SJSA1 (cell line): ENCODE measurements at regions not wholly inside any gene's neighbourhood (a gene's known extent, or its start where the extent isn't known, plus 50 kb on each side); places are given as distances from the start of the nearest gene placed in this dataset.

Source experiments
- DNase-seq, 2 experiments: peaks; one replicate each; pipeline ENCODE4 v3.0.0-alpha.2; 2015 to 2020; ENCODE audit warnings: low spot score in 2 of 2, low read depth in 1 of 2
- H3K27ac ChIP-seq: fragments of 250-450 bp; sonication (Bioruptor Pico); 2 replicates; pipeline ENCODE4 v1.5.1; 2020; ENCODE audit warnings: mild to moderate bottlenecking, moderate library complexity
- H3K27me3 ChIP-seq: fragments of 250-450 bp; sonication (Bioruptor Pico); replicated peaks from 2 replicates; pipeline ENCODE4 v1.5.1; 2020; ENCODE audit warnings: mild to moderate bottlenecking, moderate library complexity
- H3K36me3 ChIP-seq: fragments of 250-450 bp; sonication (Bioruptor Pico); 2 replicates; pipeline ENCODE4 v1.5.1; 2020; ENCODE audit warnings: mild to moderate bottlenecking
- H3K4me1 ChIP-seq: fragments of 250-450 bp; sonication (Bioruptor Pico); replicated peaks from 2 replicates; pipeline ENCODE4 v1.6.1; 2021; ENCODE audit warnings: mild to moderate bottlenecking
- H3K4me3 ChIP-seq: fragments of 250-450 bp; sonication (Bioruptor Pico); 2 replicates; pipeline ENCODE4 v1.5.1; 2020; ENCODE audit warnings: mild to moderate bottlenecking
- H3K9me3 ChIP-seq: fragments of 250-450 bp; sonication (Bioruptor Pico); replicated peaks from 2 replicates; pipeline ENCODE4 v1.5.1; 2020; ENCODE audit warnings: mild to moderate bottlenecking

- H3K27ac ChIP-seq: no peak overlapping the region
- no peaks in the 10 kb centered on the region for H3K9me3 ChIP-seq
- no peaks in the 10 kb centered on the region for H3K36me3 ChIP-seq
- H3K4me3 ChIP-seq: no peak overlapping the region
- no peaks in the 10 kb centered on the region for H3K27me3 ChIP-seq
- DNase-seq: no peak
- H3K4me1 ChIP-seq: no peaks in the 10 kb centered on the region
These were observed 770.3 kb downstream of the KCTD16 start for GRCh38 chr5:144941004-144941403.

DNA sequence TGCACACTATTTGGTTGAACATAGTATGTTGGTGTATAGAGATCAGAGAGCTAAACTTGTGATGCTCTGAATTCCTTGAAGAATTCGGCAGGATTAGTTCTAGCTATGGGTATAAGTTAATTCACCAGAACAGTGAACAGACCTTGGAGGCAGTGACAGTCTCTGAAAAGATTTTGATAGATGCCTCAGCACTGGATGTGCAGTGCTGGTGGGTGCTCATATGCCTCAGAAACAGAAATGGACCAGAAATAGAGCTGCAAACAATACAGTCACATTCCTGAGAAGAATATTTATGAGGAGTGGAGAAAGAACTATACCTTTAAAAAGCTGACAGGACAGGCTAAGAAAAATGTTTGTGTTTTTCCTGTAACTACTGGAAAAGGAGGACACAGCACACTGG is 747.7 kb downstream of the KCTD16 start:
- H3K4me3 ChIP-seq: no peak overlapping the region
- H3K36me3 ChIP-seq: no peaks in the 10 kb centered on the region
- H3K9me3 ChIP-seq: no peaks in the 10 kb centered on the region
- DNase-seq: no peak
- H3K27me3 ChIP-seq: no peaks in the 10 kb centered on the region
- H3K27ac ChIP-seq: no peak overlapping the region
- H3K4me1 ChIP-seq: no peaks in the 10 kb centered on the region

GRCh38 chr5:144915452-144915851 is 744.8 kb downstream of the KCTD16 start:
- no peak for DNase-seq
- H3K36me3 ChIP-seq: no peaks in the 10 kb centered on the region
- no peak overlapping the region for H3K4me3 ChIP-seq
- no peak overlapping the region for H3K27ac ChIP-seq
- H3K9me3 ChIP-seq: no peaks in the 10 kb centered on the region
- H3K27me3 ChIP-seq: no peaks in the 10 kb centered on the region
- H3K4me1 ChIP-seq: no peaks in the 10 kb centered on the region

DNA sequence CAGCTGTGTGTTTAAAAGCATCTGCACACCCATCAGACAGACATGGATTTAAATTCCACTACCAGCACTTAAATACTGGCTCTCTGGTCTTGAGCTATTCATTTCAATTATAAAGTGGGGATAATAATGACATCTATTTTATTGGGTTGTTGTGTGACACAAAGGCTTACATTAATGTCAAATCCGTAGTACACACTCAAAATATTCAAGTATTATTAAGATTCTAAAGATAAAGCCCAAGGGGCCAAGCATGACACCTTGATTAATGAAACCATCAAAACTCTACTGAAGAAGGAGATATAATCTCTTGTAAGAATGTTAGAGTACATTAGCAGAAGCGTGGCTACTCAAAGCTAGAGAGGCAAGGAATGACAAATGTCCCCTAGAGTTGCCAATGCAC is 743.0 kb downstream of the KCTD16 start:
- Histone ChIP-seq H3K9me3 (no peaks in the 10 kb centered on the region), H3K4me1 (no peaks in the 10 kb centered on the region), H3K27ac (no peak overlapping the region), H3K27me3 (no peaks in the 10 kb centered on the region), H3K4me3 (no peak overlapping the region), H3K36me3 (no peaks in the 10 kb centered on the region)
- no peak for DNase-seq

DNA sequence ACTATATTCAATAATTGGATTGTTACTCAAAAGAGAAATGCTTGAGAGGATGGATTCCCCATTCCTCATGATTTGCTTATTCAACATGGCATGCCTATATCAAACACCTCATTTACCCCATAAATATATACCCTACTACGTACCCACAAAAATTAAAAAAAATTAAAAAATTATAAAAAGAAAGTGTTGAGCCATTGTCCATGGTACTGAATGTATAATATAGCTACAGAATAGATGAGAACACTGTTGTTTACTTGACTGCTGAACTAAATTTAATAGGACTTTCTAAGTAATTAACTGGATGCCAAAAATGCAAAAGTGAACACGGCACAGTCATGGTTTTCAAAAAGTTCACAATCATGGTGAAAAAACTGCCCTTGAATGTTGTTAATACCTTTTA is 725.8 kb downstream of the KCTD16 start:
- Histone ChIP-seq H3K27ac (no peak overlapping the region), H3K9me3 (no peaks in the 10 kb centered on the region), H3K4me1 (no peaks in the 10 kb centered on the region), H3K27me3 (no peaks in the 10 kb centered on the region), H3K36me3 (no peaks in the 10 kb centered on the region), H3K4me3 (no peak overlapping the region)
- no peak for DNase-seq

DNA sequence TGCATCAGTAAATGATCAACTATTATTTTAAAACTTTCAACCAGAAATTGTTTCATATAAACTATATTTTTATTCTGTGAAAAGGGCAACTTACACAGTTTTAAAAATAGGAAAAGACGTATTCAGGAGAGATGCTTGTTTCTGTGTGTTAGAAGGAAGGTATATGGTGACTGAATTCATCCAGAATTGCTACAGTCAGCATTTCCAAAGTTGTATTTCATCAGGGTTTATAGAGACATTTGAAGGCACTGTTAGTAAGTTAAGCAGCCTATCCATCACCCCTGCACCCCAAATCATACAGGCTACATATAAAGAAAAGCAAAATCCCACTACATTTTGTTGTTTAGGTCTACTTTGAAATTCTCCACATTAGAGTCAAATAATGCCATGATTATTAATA is 716.0 kb downstream of the KCTD16 start:
- no peak overlapping the region for H3K27ac ChIP-seq
- no peak for DNase-seq
- no peak overlapping the region for H3K4me3 ChIP-seq
- H3K36me3 ChIP-seq: no peaks in the 10 kb centered on the region
- H3K4me1 ChIP-seq: no peaks in the 10 kb centered on the region
- no peaks in the 10 kb centered on the region for H3K27me3 ChIP-seq
- peaks cover 22% of the 10 kb centered on the region; the same call in 1 of the 2 replicates for H3K9me3 ChIP-seq

- no peaks in the 10 kb centered on the region for H3K4me1 ChIP-seq
- DNase-seq: no peak
- H3K9me3 ChIP-seq: 0 out of 2 replicates have a peak, but pooled peaks cover 2% of the 10 kb centered on the region
- H3K4me3 ChIP-seq: no peak overlapping the region
- no peak overlapping the region for H3K27ac ChIP-seq
- no peaks in the 10 kb centered on the region for H3K36me3 ChIP-seq
- no peaks in the 10 kb centered on the region for H3K27me3 ChIP-seq
These were observed 712.1 kb downstream of the KCTD16 start for GRCh38 chr5:144882739-144883283.

DNA sequence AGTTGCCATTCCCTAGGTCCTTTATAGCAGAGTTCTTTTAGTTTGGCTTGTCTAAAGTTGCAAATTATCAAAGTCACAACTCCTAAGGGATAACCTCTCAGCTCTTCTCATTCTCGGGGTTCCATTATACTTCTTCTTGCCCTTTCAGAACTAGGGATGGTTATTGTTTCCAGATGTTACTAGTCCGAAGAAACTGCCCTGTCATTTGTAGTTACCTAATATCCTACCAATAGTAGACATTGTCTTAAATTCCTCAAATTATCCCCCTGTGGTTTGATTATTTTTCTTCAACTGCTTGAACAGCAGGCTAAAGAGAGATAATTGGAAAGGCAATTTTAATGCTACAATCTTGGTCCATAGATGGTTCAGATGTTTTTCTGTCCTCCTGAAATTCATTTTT is 709.8 kb downstream of the KCTD16 start:
- Histone ChIP-seq H3K4me3 (no peak overlapping the region), H3K36me3 (no peaks in the 10 kb centered on the region), H3K27ac (no peak overlapping the region), H3K27me3 (no peaks in the 10 kb centered on the region), H3K9me3 (0 out of 2 replicates have a peak, but pooled peaks cover 3% of the 10 kb centered on the region), H3K4me1 (no peaks in the 10 kb centered on the region)
- no peak for DNase-seq

GRCh38 chr5:144876990-144877389 is 706.3 kb downstream of the KCTD16 start:
- H3K36me3 ChIP-seq: no peaks in the 10 kb centered on the region
- no peak overlapping the region for H3K4me3 ChIP-seq
- DNase-seq: no peak
- H3K4me1 ChIP-seq: no peaks in the 10 kb centered on the region
- H3K27me3 ChIP-seq: no peaks in the 10 kb centered on the region
- H3K9me3 ChIP-seq: 0 out of 2 replicates have a peak, but pooled peaks cover 3% of the 10 kb centered on the region
- H3K27ac ChIP-seq: no peak overlapping the region

DNA sequence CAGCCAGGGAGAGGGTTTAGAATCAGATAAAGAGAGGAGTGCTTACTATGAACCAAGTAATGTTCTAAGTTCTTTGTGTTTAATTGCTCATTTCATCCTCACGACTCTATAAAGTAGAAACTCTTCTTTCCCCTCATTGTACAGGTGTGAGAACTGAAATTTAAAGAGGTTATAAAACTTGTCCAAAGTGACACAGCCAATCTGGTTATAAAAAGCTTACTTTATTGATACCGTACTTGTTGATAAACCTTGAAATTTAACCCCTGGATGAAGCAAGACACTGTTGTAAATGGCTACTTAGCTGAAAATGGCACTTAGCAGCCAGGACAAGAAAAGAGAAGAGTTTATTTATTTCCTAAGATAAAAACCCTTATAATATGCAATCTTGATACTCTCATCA is 702.4 kb downstream of the KCTD16 start:
- Histone ChIP-seq H3K27ac (no peak overlapping the region), H3K36me3 (no peaks in the 10 kb centered on the region), H3K27me3 (no peaks in the 10 kb centered on the region), H3K4me3 (no peak overlapping the region), H3K4me1 (no peaks in the 10 kb centered on the region), H3K9me3 (0 out of 2 replicates have a peak, but pooled peaks cover 3% of the 10 kb centered on the region)
- DNase-seq: no peak

- H3K4me3 ChIP-seq: no peak overlapping the region
- H3K36me3 ChIP-seq: no peaks in the 10 kb centered on the region
- H3K4me1 ChIP-seq: no peaks in the 10 kb centered on the region
- no peak overlapping the region for H3K27ac ChIP-seq
- no peaks in the 10 kb centered on the region for H3K27me3 ChIP-seq
- no peaks in the 10 kb centered on the region for H3K9me3 ChIP-seq
- DNase-seq: no peak
These were observed 693.4 kb downstream of the KCTD16 start for GRCh38 chr5:144864118-144864517.

DNA sequence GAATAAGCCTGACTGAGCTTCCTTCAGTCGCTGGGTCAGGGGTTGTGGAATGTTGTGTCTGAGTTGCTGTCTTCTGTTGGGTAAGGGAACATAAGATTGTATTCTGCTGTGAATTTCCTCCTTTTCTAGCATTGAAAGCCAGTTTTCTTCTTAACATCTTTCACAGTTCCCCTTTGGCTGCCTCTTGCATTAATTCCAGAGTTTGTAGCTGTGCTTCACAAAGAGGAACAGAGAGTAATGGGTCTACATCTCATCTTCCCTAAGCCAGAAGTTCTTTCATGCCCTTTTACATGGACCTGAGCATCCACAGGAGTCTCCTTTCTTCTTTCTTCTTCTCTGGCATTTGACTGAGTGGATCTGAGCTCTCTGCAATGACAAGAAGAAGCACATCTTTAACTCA is 686.8 kb downstream of the KCTD16 start:
- Histone ChIP-seq H3K4me3 (no peak overlapping the region), H3K4me1 (no peaks in the 10 kb centered on the region)
- no peak for DNase-seq

DNA sequence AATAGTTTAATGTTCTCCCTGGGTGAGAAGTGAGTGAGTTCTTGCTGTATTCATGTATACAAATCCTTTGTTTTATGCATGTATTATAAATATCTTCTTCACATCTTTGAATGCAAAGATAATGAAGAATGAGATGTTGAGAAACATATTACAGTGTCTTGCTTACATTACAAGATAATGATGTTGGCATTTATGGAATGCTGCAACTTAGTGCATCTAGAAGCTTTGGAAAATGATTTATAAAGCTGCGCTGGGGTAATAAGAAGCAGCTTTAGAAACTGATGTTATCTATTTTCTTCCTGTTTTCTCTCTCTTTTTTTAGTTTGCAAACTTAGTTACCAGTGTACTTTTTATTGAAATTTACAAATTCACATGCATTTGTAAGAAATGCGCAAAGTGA is 673.4 kb downstream of the KCTD16 start:
- H3K4me1 ChIP-seq: no peaks in the 10 kb centered on the region
- no peak overlapping the region for H3K27ac ChIP-seq
- no peaks in the 10 kb centered on the region for H3K9me3 ChIP-seq
- no peak for DNase-seq
- no peak overlapping the region for H3K4me3 ChIP-seq
- no peaks in the 10 kb centered on the region for H3K27me3 ChIP-seq
- H3K36me3 ChIP-seq: no peaks in the 10 kb centered on the region

More for the DNA sequence above, 686.8 kb downstream of the KCTD16 start:
- Histone ChIP-seq H3K9me3 (no peaks in the 10 kb centered on the region), H3K36me3 (no peaks in the 10 kb centered on the region), H3K27ac (no peak overlapping the region), H3K27me3 (no peaks in the 10 kb centered on the region)

DNA sequence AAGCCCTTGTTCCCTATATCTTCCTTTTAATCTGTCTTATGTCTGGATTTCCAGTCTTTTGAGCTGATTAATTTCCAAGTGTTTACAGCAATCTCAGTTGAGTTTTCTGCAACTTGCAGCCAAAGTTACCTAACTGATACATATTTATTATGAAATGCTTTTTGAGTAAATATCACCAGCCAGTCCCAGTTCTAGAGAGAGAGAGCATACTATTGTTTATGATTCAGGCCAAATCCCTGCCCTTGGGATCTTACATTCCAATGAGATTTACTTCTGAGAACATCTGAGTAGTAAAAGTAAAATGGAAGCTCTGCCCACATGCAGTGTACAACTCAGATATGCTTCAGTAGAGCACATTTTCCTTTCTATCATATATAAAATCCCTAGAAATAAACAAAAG is 661.7 kb downstream of the KCTD16 start:
- H3K36me3 ChIP-seq: no peaks in the 10 kb centered on the region
- no peaks in the 10 kb centered on the region for H3K9me3 ChIP-seq
- H3K27me3 ChIP-seq: no peaks in the 10 kb centered on the region
- H3K4me1 ChIP-seq: no peaks in the 10 kb centered on the region
- H3K27ac ChIP-seq: no peak overlapping the region
- H3K4me3 ChIP-seq: no peak overlapping the region
- no peak for DNase-seq

GRCh38 chr5:144831650-144832049 is 661.0 kb downstream of the KCTD16 start:
- H3K36me3 ChIP-seq: no peaks in the 10 kb centered on the region
- H3K9me3 ChIP-seq: no peaks in the 10 kb centered on the region
- no peaks in the 10 kb centered on the region for H3K27me3 ChIP-seq
- no peak overlapping the region for H3K27ac ChIP-seq
- no peak overlapping the region for H3K4me3 ChIP-seq
- H3K4me1 ChIP-seq: no peaks in the 10 kb centered on the region
- no peak for DNase-seq
